Loucy (cell line): ENCODE measurements at regions not wholly inside any gene's neighbourhood (a gene's known extent, or its start where the extent isn't known, plus 50 kb on each side); places are given as distances from the start of the nearest gene placed in this dataset.

Source experiments
- H2AFZ ChIP-seq: fragments of 200-600 bp; sonication (generic); 2 replicates; pipeline ENCODE4 v1.6.0; 2016; ENCODE audit warnings: antibody characterized with exemption, mild to moderate bottlenecking, low read length, moderate library complexity
- H3F3A ChIP-seq: fragments of 200-600 bp; 2 replicates; pipeline ENCODE4 v1.6.0; 2016; ENCODE audit warnings: antibody characterized with exemption, low read depth, mild to moderate bottlenecking
- H3K27me3 ChIP-seq: fragments of 200-600 bp; sonication (generic); 2 replicates; pipeline ENCODE4 v1.6.1; 2014; ENCODE audit warnings: low read length, mild to moderate bottlenecking; ENCODE audit not compliant: insufficient read depth, poor library complexity, severe bottlenecking
- H3K36me3 ChIP-seq: fragments of 200-600 bp; sonication (generic); 2 replicates; pipeline ENCODE4 v1.6.1; 2016; ENCODE audit warnings: low read length; ENCODE audit not compliant: insufficient read depth
- H3K4me1 ChIP-seq: fragments of 200-600 bp; sonication (generic); 2 replicates; pipeline ENCODE4 v1.5.1; 2014; ENCODE audit warnings: low read length, mild to moderate bottlenecking; ENCODE audit not compliant: insufficient read depth, poor library complexity, severe bottlenecking
- H3K4me2 ChIP-seq: fragments of 200-600 bp; sonication (generic); 2 replicates; pipeline ENCODE4 v1.6.0; 2014; ENCODE audit warnings: antibody characterized with exemption, low read length, low read depth, mild to moderate bottlenecking; ENCODE audit not compliant: poor library complexity, severe bottlenecking
- H3K4me3 ChIP-seq: fragments of 200-600 bp; sonication (generic); 2 replicates; pipeline ENCODE4 v1.5.1; 2014; ENCODE audit warnings: low read length, mild to moderate bottlenecking, mixed read lengths; ENCODE audit not compliant: poor library complexity, severe bottlenecking
- H3K79me2 ChIP-seq: fragments of 200-600 bp; sonication (generic); 2 replicates; pipeline ENCODE4 v1.6.1; 2014; ENCODE audit warnings: low read length; ENCODE audit not compliant: insufficient read depth
- H3K9ac ChIP-seq: fragments of 200-600 bp; sonication (generic); 2 replicates; pipeline ENCODE4 v1.6.0; 2014; ENCODE audit warnings: mild to moderate bottlenecking, low read depth, low read length, moderate library complexity; ENCODE audit not compliant: poor library complexity, severe bottlenecking
- H3K9me2 ChIP-seq: fragments of 200-600 bp; sonication (generic); replicated peaks from 2 replicates; pipeline ENCODE4 v1.6.1; 2016; ENCODE audit warnings: low read depth, low read length, mixed read lengths
- H3K9me3 ChIP-seq: fragments of 200-600 bp; sonication (generic); 2 replicates; pipeline ENCODE4 v1.6.1; 2014; ENCODE audit warnings: mild to moderate bottlenecking, antibody characterized with exemption, low read length, low read depth; ENCODE audit not compliant: insufficient read depth
- H4K20me1 ChIP-seq: fragments of 200-600 bp; sonication (generic); 2 replicates; pipeline ENCODE4 v1.6.0; 2014; ENCODE audit warnings: antibody characterized with exemption, low read length, mild to moderate bottlenecking; ENCODE audit not compliant: insufficient read depth, poor library complexity, severe bottlenecking
- CTCF ChIP-seq: fragments of 200-600 bp; sonication (generic); conservative IDR thresholded peaks from 2 replicates; pipeline ENCODE4 v1.5.1; 2014; ENCODE audit warnings: mild to moderate bottlenecking, antibody characterized with exemption, low read length
- EZH2phosphoT487 ChIP-seq: fragments of 200-600 bp; IDR thresholded peaks from 2 replicates; pipeline ENCODE4 v1.6.1; 2018; ENCODE audit warnings: antibody characterized with exemption, mild to moderate bottlenecking, moderate library complexity, borderline replicate concordance

- no peaks in the 10 kb centered on the region for H3K27me3 ChIP-seq
- H3K4me3 ChIP-seq: no peak overlapping the region
- H2AFZ ChIP-seq: no peak overlapping the region
- no peak overlapping the region for H3K9ac ChIP-seq
- TF ChIP-seq EZH2phosphoT487: no peak
- no peak for TF ChIP-seq CTCF
- H3K9me3 ChIP-seq: no peaks in the 10 kb centered on the region
- H3F3A ChIP-seq: no peaks in the 10 kb centered on the region
- no peaks in the 10 kb centered on the region for H3K79me2 ChIP-seq
- no peaks in the 10 kb centered on the region for H3K36me3 ChIP-seq
- no peaks in the 10 kb centered on the region for H3K4me1 ChIP-seq
- no peaks in the 10 kb centered on the region for H3K9me2 ChIP-seq
- no peaks in the 10 kb centered on the region for H4K20me1 ChIP-seq
- H3K4me2 ChIP-seq: no peak overlapping the region
These were observed 74.2 kb upstream of the N4BP1 start for GRCh38 chr16:48684148-48684547.

- TF ChIP-seq CTCF (no peak), EZH2phosphoT487 (no peak)
- Histone ChIP-seq H3F3A (no peaks in the 10 kb centered on the region), H3K79me2 (no peaks in the 10 kb centered on the region), H3K36me3 (no peaks in the 10 kb centered on the region), H2AFZ (no peak overlapping the region), H3K9me2 (no peaks in the 10 kb centered on the region), H4K20me1 (no peaks in the 10 kb centered on the region), H3K4me1 (no peaks in the 10 kb centered on the region), H3K27me3 (no peaks in the 10 kb centered on the region), H3K9me3 (no peaks in the 10 kb centered on the region), H3K4me2 (no peak overlapping the region), H3K4me3 (no peak overlapping the region), H3K9ac (no peak overlapping the region)
These were observed 73.0 kb upstream of the N4BP1 start for GRCh38 chr16:48682971-48683370.

GRCh38 chr16:48681520-48681919 lies 71.5 kb upstream of the N4BP1 start:
- Histone ChIP-seq H3F3A (no peaks in the 10 kb centered on the region), H3K36me3 (no peaks in the 10 kb centered on the region), H3K4me1 (no peaks in the 10 kb centered on the region), H3K4me2 (no peak overlapping the region), H3K79me2 (no peaks in the 10 kb centered on the region), H3K4me3 (no peak overlapping the region), H3K9ac (no peak overlapping the region), H4K20me1 (no peaks in the 10 kb centered on the region), H2AFZ (no peak overlapping the region), H3K9me2 (no peaks in the 10 kb centered on the region), H3K9me3 (no peaks in the 10 kb centered on the region), H3K27me3 (no peaks in the 10 kb centered on the region)
- TF ChIP-seq CTCF: no peak
- no peak for TF ChIP-seq EZH2phosphoT487
